ENCODE measurements at regions not wholly inside any gene's neighbourhood (a gene's known extent, or its start where the extent isn't known, plus 50 kb on each side); places are given as distances from the start of the nearest gene placed in this dataset.

GRCh38 chr4:166426300-166426863, 553.3 kb downstream of the TLL1 start:
- no peaks in the 10 kb centered on the region for H3K27me3 ChIP-seq (replicated peaks)
- H3K9me3 ChIP-seq (replicated peaks): no peaks in the 10 kb centered on the region
- no peak overlapping the region for H3K4me3 ChIP-seq
- no peak overlapping the region for H3K27ac ChIP-seq
- H3K36me3 ChIP-seq: no peaks in the 10 kb centered on the region
- DNase-seq (ENCODE audit: low read depth in 1 of 2, low spot score in 2 of 2): no peak
- no peaks in the 10 kb centered on the region for H3K4me1 ChIP-seq (replicated peaks)

- H3K36me3 ChIP-seq: no peaks in the 10 kb centered on the region
- H3K4me3 ChIP-seq: no peak overlapping the region
- DNase-seq (ENCODE audit: low read depth in 1 of 2, low spot score in 2 of 2): no peak
- peaks cover 14% of the 10 kb centered on the region for H3K4me1 ChIP-seq (replicated peaks)
- H3K27me3 ChIP-seq (replicated peaks): no peaks in the 10 kb centered on the region
- H3K9me3 ChIP-seq (replicated peaks): no peaks in the 10 kb centered on the region; the same call in 1 of the 2 replicates
- no peak overlapping the region for H3K27ac ChIP-seq
Observed at GRCh38 chr4:166432125-166432524, 559.1 kb downstream of the TLL1 start.

GRCh38 chr4:166432842-166433241, 559.8 kb downstream of the TLL1 start:
- DNase-seq (ENCODE audit: low read depth in 1 of 2, low spot score in 2 of 2): no peak
- Histone ChIP-seq H3K4me1 (replicated peaks) (peaks cover 14% of the 10 kb centered on the region), H3K36me3 (no peaks in the 10 kb centered on the region), H3K9me3 (replicated peaks) (no peaks in the 10 kb centered on the region; the same call in 1 of the 2 replicates), H3K27ac (no peak overlapping the region), H3K27me3 (replicated peaks) (no peaks in the 10 kb centered on the region), H3K4me3 (no peak overlapping the region)

- H3K4me3 ChIP-seq: no peak overlapping the region
- peak in 1 of 2 experiments; percentile 31 for DNase-seq (ENCODE audit: low read depth in 1 of 2, low spot score in 2 of 2)
- H3K4me1 ChIP-seq (replicated peaks): peaks cover 14% of the 10 kb centered on the region
- no peaks in the 10 kb centered on the region; the same call in 1 of the 2 replicates for H3K9me3 ChIP-seq (replicated peaks)
- H3K36me3 ChIP-seq: no peaks in the 10 kb centered on the region
- peak overlapping the region; percentile 74 for H3K27ac ChIP-seq
- no peaks in the 10 kb centered on the region for H3K27me3 ChIP-seq (replicated peaks)
Observed at GRCh38 chr4:166435449-166435848, 562.4 kb downstream of the TLL1 start.

GRCh38 chr4:166458756-166459155, 585.7 kb downstream of the TLL1 start:
- H3K4me1 ChIP-seq (replicated peaks): no peaks in the 10 kb centered on the region
- H3K4me3 ChIP-seq: no peak overlapping the region
- H3K9me3 ChIP-seq (replicated peaks): 0 out of 2 replicates have a peak, but pooled peaks cover 2% of the 10 kb centered on the region
- no peak for DNase-seq (ENCODE audit: low read depth in 1 of 2, low spot score in 2 of 2)
- H3K27me3 ChIP-seq (replicated peaks): no peaks in the 10 kb centered on the region
- no peak overlapping the region for H3K27ac ChIP-seq
- no peaks in the 10 kb centered on the region for H3K36me3 ChIP-seq

GRCh38 chr4:166459621-166460020, 586.6 kb downstream of the TLL1 start:
- H3K27me3 ChIP-seq (replicated peaks): no peaks in the 10 kb centered on the region
- DNase-seq (ENCODE audit: low read depth in 1 of 2, low spot score in 2 of 2): no peak
- no peaks in the 10 kb centered on the region for H3K4me1 ChIP-seq (replicated peaks)
- H3K4me3 ChIP-seq: no peak overlapping the region
- H3K9me3 ChIP-seq (replicated peaks): 0 out of 2 replicates have a peak, but pooled peaks cover 2% of the 10 kb centered on the region
- no peaks in the 10 kb centered on the region for H3K36me3 ChIP-seq
- no peak overlapping the region for H3K27ac ChIP-seq

- no peak overlapping the region for H3K4me3 ChIP-seq
- no peaks in the 10 kb centered on the region for H3K9me3 ChIP-seq (replicated peaks)
- no peak for DNase-seq (ENCODE audit: low read depth in 1 of 2, low spot score in 2 of 2)
- no peaks in the 10 kb centered on the region for H3K27me3 ChIP-seq (replicated peaks)
- H3K27ac ChIP-seq: no peak overlapping the region
- no peaks in the 10 kb centered on the region for H3K36me3 ChIP-seq
- no peaks in the 10 kb centered on the region for H3K4me1 ChIP-seq (replicated peaks)
Observed at GRCh38 chr4:166460769-166461550, 587.9 kb downstream of the TLL1 start.

- Histone ChIP-seq H3K9me3 (replicated peaks) (no peaks in the 10 kb centered on the region), H3K36me3 (no peaks in the 10 kb centered on the region), H3K27ac (no peak overlapping the region), H3K27me3 (replicated peaks) (no peaks in the 10 kb centered on the region), H3K4me1 (replicated peaks) (no peaks in the 10 kb centered on the region), H3K4me3 (no peak overlapping the region)
- DNase-seq (ENCODE audit: low read depth in 1 of 2, low spot score in 2 of 2): no peak
Observed at GRCh38 chr4:166481055-166481454, 608.0 kb downstream of the TLL1 start.

GRCh38 chr4:166481739-166482138, 608.7 kb downstream of the TLL1 start:
- no peak overlapping the region for H3K27ac ChIP-seq
- H3K27me3 ChIP-seq (replicated peaks): no peaks in the 10 kb centered on the region
- no peak overlapping the region for H3K4me3 ChIP-seq
- no peak for DNase-seq (ENCODE audit: low read depth in 1 of 2, low spot score in 2 of 2)
- H3K4me1 ChIP-seq (replicated peaks): no peaks in the 10 kb centered on the region
- H3K9me3 ChIP-seq (replicated peaks): no peaks in the 10 kb centered on the region
- H3K36me3 ChIP-seq: no peaks in the 10 kb centered on the region

- no peaks in the 10 kb centered on the region for H3K36me3 ChIP-seq
- H3K4me1 ChIP-seq (replicated peaks): no peaks in the 10 kb centered on the region
- no peak overlapping the region for H3K4me3 ChIP-seq
- DNase-seq (ENCODE audit: low read depth in 1 of 2, low spot score in 2 of 2): no peak
- no peaks in the 10 kb centered on the region for H3K9me3 ChIP-seq (replicated peaks)
- H3K27me3 ChIP-seq (replicated peaks): no peaks in the 10 kb centered on the region
- H3K27ac ChIP-seq: no peak overlapping the region
Observed at GRCh38 chr4:166482758-166483157, 609.7 kb downstream of the TLL1 start.

- Histone ChIP-seq H3K36me3 (no peaks in the 10 kb centered on the region), H3K27ac (no peak overlapping the region), H3K27me3 (replicated peaks) (no peaks in the 10 kb centered on the region), H3K9me3 (replicated peaks) (no peaks in the 10 kb centered on the region), H3K4me1 (replicated peaks) (no peaks in the 10 kb centered on the region), H3K4me3 (no peak overlapping the region)
- no peak for DNase-seq (ENCODE audit: low read depth in 1 of 2, low spot score in 2 of 2)
Observed at GRCh38 chr4:166491635-166492034, 618.6 kb downstream of the TLL1 start.

GRCh38 chr4:166493924-166494345, 620.9 kb downstream of the TLL1 start:
- H3K4me3 ChIP-seq: no peak overlapping the region
- DNase-seq (ENCODE audit: low read depth in 1 of 2, low spot score in 2 of 2): no peak
- H3K27ac ChIP-seq: no peak overlapping the region
- H3K4me1 ChIP-seq (replicated peaks): no peaks in the 10 kb centered on the region
- H3K9me3 ChIP-seq (replicated peaks): no peaks in the 10 kb centered on the region
- no peaks in the 10 kb centered on the region for H3K36me3 ChIP-seq
- no peaks in the 10 kb centered on the region for H3K27me3 ChIP-seq (replicated peaks)

GRCh38 chr4:166498546-166498945, 625.5 kb downstream of the TLL1 start:
- Histone ChIP-seq H3K4me1 (replicated peaks) (no peaks in the 10 kb centered on the region), H3K36me3 (no peaks in the 10 kb centered on the region), H3K9me3 (replicated peaks) (no peaks in the 10 kb centered on the region), H3K27ac (no peak overlapping the region), H3K27me3 (replicated peaks) (no peaks in the 10 kb centered on the region), H3K4me3 (no peak overlapping the region)
- DNase-seq (ENCODE audit: low read depth in 1 of 2, low spot score in 2 of 2): no peak

GRCh38 chr4:166499820-166500219, 626.8 kb downstream of the TLL1 start:
- no peaks in the 10 kb centered on the region for H3K9me3 ChIP-seq (replicated peaks)
- no peak overlapping the region for H3K27ac ChIP-seq
- no peak for DNase-seq (ENCODE audit: low read depth in 1 of 2, low spot score in 2 of 2)
- H3K4me1 ChIP-seq (replicated peaks): no peaks in the 10 kb centered on the region
- H3K4me3 ChIP-seq: no peak overlapping the region
- no peaks in the 10 kb centered on the region for H3K27me3 ChIP-seq (replicated peaks)
- no peaks in the 10 kb centered on the region for H3K36me3 ChIP-seq

Data from SJSA1 (cell line).